Fibroblast of lung (primary cell): ENCODE measurements at regions not wholly inside any gene's neighbourhood (a gene's known extent, or its start where the extent isn't known, plus 50 kb on each side); places are given as distances from the start of the nearest gene placed in this dataset.

Experiments used
- DNase-seq, 2 donors: peaks; one replicate each; pipeline versions ENCODE4 v3.0.0 to v3.0.0-alpha.2; 2010; ENCODE audit warnings: low read depth in 2 of 2
- H2AFZ ChIP-seq: 2 replicates; pipeline ENCODE4 v1.5.1; 2012; ENCODE audit warnings: low read length, control low read depth, inconsistent platforms
- H3K27ac ChIP-seq: 2 replicates; pipeline ENCODE4 v1.5.1; 2011; ENCODE audit warnings: low read length, control low read depth; ENCODE audit not compliant: insufficient read depth
- H3K27me3 ChIP-seq: 2 replicates; pipeline ENCODE4 v1.5.1; 2011; ENCODE audit warnings: mild to moderate bottlenecking, low read length; ENCODE audit not compliant: control insufficient read depth, insufficient read depth
- H3K36me3 ChIP-seq: 2 replicates; pipeline ENCODE4 v1.5.1; 2011; ENCODE audit warnings: low read length; ENCODE audit not compliant: control insufficient read depth, insufficient read depth
- H3K4me1 ChIP-seq: 2 replicates; pipeline ENCODE4 v1.5.1; 2011; ENCODE audit warnings: low read length; ENCODE audit not compliant: control insufficient read depth, insufficient read depth; ENCODE audit errors: extremely low read depth
- H3K4me2 ChIP-seq: 2 replicates; pipeline ENCODE4 v1.5.1; 2011; ENCODE audit warnings: low read length, control low read depth; ENCODE audit not compliant: insufficient read depth; ENCODE audit errors: extremely low read depth
- H3K4me3 ChIP-seq, 4 experiments: fragments of 200-600 bp in 1 of 4; sonication (generic) in 1 of 4; replicated peaks in 1 of 4; 2 replicates each; pipeline ENCODE4 v1.5.1; 2011 to 2016; ENCODE audit warnings: low read length in 4 of 4, low read depth in 3 of 4, mild to moderate bottlenecking in 3 of 4, control low read depth in 2 of 4, inconsistent platforms in 1 of 4, mixed read lengths in 1 of 4; ENCODE audit not compliant: insufficient read depth in 1 of 4; ENCODE audit errors: control extremely low read depth in 1 of 4
- H3K79me2 ChIP-seq: 2 replicates; pipeline ENCODE4 v1.5.1; 2012; ENCODE audit warnings: mild to moderate bottlenecking, low read length, inconsistent platforms; ENCODE audit not compliant: control insufficient read depth, insufficient read depth
- H3K9ac ChIP-seq: 2 replicates; pipeline ENCODE4 v1.5.1; 2011; ENCODE audit warnings: mild to moderate bottlenecking, low read length, control low read depth; ENCODE audit not compliant: insufficient read depth
- H3K9me3 ChIP-seq: 2 replicates; pipeline ENCODE4 v1.5.1; 2012; ENCODE audit warnings: low read depth, low read length; ENCODE audit not compliant: control insufficient read depth, insufficient read depth
- H4K20me1 ChIP-seq: 2 replicates; pipeline ENCODE4 v1.5.1; 2011; ENCODE audit warnings: low read length; ENCODE audit not compliant: control insufficient read depth, insufficient read depth; ENCODE audit errors: extremely low read depth
- CTCF ChIP-seq, 2 donors: IDR thresholded peaks in 1 of 2; conservative IDR thresholded peaks in 1 of 2; 1 replicate in 1 of 2; 2 replicates in 1 of 2; pipeline ENCODE4 v1.5.1; 2011 to 2012; ENCODE audit warnings: low read length in 2 of 2, control low read depth in 1 of 2, inconsistent platforms in 1 of 2, low read depth in 1 of 2, mild to moderate bottlenecking in 1 of 2
- EZH2 ChIP-seq: IDR thresholded peaks from 2 replicates; pipeline ENCODE4 v1.5.1; 2012; ENCODE audit warnings: low read length, control low read depth, mild to moderate bottlenecking; ENCODE audit errors: missing control alignments

- Histone ChIP-seq H3K36me3 (no peaks in the 10 kb centered on the region), H3K4me3 (no peak overlapping the region), H3K27me3 (no peaks in the 10 kb centered on the region), H3K27ac (no peak overlapping the region), H3K4me2 (no peak overlapping the region), H3K79me2 (no peaks in the 10 kb centered on the region), H4K20me1 (no peaks in the 10 kb centered on the region), H3K9ac (no peak overlapping the region), H3K9me3 (no peaks in the 10 kb centered on the region), H3K4me1 (no peaks in the 10 kb centered on the region), H2AFZ (no peak overlapping the region)
- DNase-seq, result no peak
- no peak for TF ChIP-seq CTCF (conservative IDR thresholded peaks at IDR 0.05 in 1 of 2, IDR thresholded peaks at IDR 0.05 in 1 of 2; ENCODE audit: low read depth in 1 of 2, low read length in 2 of 2)
- TF ChIP-seq EZH2, result no peak
These were observed 118.3 kb upstream of the AADACL2 start for GRCh38 chr3:151615464-151615863.

- H2AFZ ChIP-seq, result no peak overlapping the region
- no peak overlapping the region for H3K4me2 ChIP-seq
- TF ChIP-seq EZH2 (no peak), CTCF (conservative IDR thresholded peaks at IDR 0.05 in 1 of 2, IDR thresholded peaks at IDR 0.05 in 1 of 2; ENCODE audit: low read depth in 1 of 2, low read length in 2 of 2) (no peak)
- no peaks in the 10 kb centered on the region for H3K9me3 ChIP-seq
- H3K9ac ChIP-seq, result no peak overlapping the region
- no peaks in the 10 kb centered on the region for H3K36me3 ChIP-seq
- H3K27me3 ChIP-seq, result no peaks in the 10 kb centered on the region
- DNase-seq, result peak in 1 of 2 donors; percentile 27
- no peaks in the 10 kb centered on the region for H4K20me1 ChIP-seq
- no peaks in the 10 kb centered on the region for H3K4me1 ChIP-seq
- no peak overlapping the region for H3K27ac ChIP-seq
- no peaks in the 10 kb centered on the region for H3K79me2 ChIP-seq
- no peak overlapping the region for H3K4me3 ChIP-seq
These were observed 121.6 kb upstream of the AADACL2 start for GRCh38 chr3:151612115-151612514.

- H3K79me2 ChIP-seq, result no peaks in the 10 kb centered on the region
- H3K4me1 ChIP-seq, result no peaks in the 10 kb centered on the region
- no peak for TF ChIP-seq EZH2
- no peak for TF ChIP-seq CTCF (conservative IDR thresholded peaks at IDR 0.05 in 1 of 2, IDR thresholded peaks at IDR 0.05 in 1 of 2; ENCODE audit: low read depth in 1 of 2, low read length in 2 of 2)
- DNase-seq, result no peak
- no peaks in the 10 kb centered on the region for H3K36me3 ChIP-seq
- no peaks in the 10 kb centered on the region for H3K27me3 ChIP-seq
- no peaks in the 10 kb centered on the region for H3K9me3 ChIP-seq
- no peak overlapping the region for H3K9ac ChIP-seq
- no peak overlapping the region for H3K4me3 ChIP-seq
- H3K27ac ChIP-seq, result no peak overlapping the region
- H2AFZ ChIP-seq, result no peak overlapping the region
- no peak overlapping the region for H3K4me2 ChIP-seq
- H4K20me1 ChIP-seq, result no peaks in the 10 kb centered on the region
These were observed 122.3 kb upstream of the AADACL2 start for GRCh38 chr3:151611419-151611818.
